IPS-20b (cell line): ENCODE measurements at regions not wholly inside any gene's neighbourhood (a gene's known extent, or its start where the extent isn't known, plus 50 kb on each side); places are given as distances from the start of the nearest gene placed in this dataset.
"Not testable (repeated sequence)": the region's sequence is repeated elsewhere in the genome, so short reads cannot be mapped to it uniquely, and the experiment has no call there.

Source experiments
- H3K27ac ChIP-seq: one replicate; pipeline ENCODE4 v1.5.1; 2013; ENCODE audit warnings: low read length
- H3K27me3 ChIP-seq: 2 replicates; pipeline ENCODE4 v1.6.1; 2013; ENCODE audit warnings: mild to moderate bottlenecking, low read length, inconsistent platforms; ENCODE audit not compliant: insufficient read depth
- H3K36me3 ChIP-seq: 2 replicates; pipeline ENCODE4 v1.6.1; 2013; ENCODE audit warnings: low read depth, mild to moderate bottlenecking, inconsistent platforms, low read length, moderate library complexity; ENCODE audit not compliant: insufficient read depth
- H3K4me1 ChIP-seq: 2 replicates; pipeline ENCODE4 v1.6.1; 2013; ENCODE audit warnings: mild to moderate bottlenecking, control low read depth, inconsistent platforms, low read length, moderate library complexity; ENCODE audit not compliant: insufficient read depth
- H3K4me3 ChIP-seq: 2 replicates; pipeline ENCODE4 v1.5.1; 2013; ENCODE audit warnings: mild to moderate bottlenecking, low read length, inconsistent platforms
- H3K9ac ChIP-seq: 2 replicates; pipeline ENCODE4 v1.6.1; 2013; ENCODE audit warnings: low read depth, mild to moderate bottlenecking, inconsistent platforms, low read length, moderate library complexity
- H3K9me3 ChIP-seq: 2 replicates; pipeline ENCODE4 v1.6.1; 2013; ENCODE audit warnings: mild to moderate bottlenecking, low read depth, low read length, inconsistent platforms; ENCODE audit not compliant: insufficient read depth

GRCh38 chr13:59034198-59034597 is 1129.5 kb downstream of the DIAPH3 start:
- Histone ChIP-seq H3K4me1 (peaks cover 6% of the 10 kb centered on the region; the same call in 1 of the 2 replicates), H3K4me3 (no peak overlapping the region), H3K9me3 (no peaks in the 10 kb centered on the region), H3K27ac (no peak overlapping the region), H3K27me3 (no peaks in the 10 kb centered on the region), H3K36me3 (no peaks in the 10 kb centered on the region), H3K9ac (no peak overlapping the region)

- peaks cover 13% of the 10 kb centered on the region; the same call in 1 of the 2 replicates for H3K4me1 ChIP-seq
- no peak overlapping the region for H3K27ac ChIP-seq
Observed at GRCh38 chr13:59038824-59039223, 1124.9 kb downstream of the DIAPH3 start.

DNA sequence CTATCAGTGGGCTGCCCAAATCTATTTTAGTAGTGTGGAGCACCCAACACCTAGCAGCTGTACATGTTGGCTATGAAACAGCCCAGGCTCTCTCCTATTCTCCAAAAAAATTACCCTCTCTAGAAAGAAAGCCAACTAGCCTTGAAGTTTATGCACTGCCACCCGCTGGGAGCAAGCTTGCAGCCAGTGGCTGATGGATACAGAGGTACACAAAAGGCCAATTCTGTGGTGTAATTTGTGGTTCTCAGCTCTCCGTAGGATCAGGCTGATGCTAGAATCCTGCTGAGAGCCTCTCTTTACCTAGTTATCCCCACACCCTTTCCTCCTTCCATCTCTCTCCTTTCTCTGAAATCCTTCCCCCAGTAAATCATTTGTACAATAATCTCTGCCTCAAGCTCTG is 1120.7 kb downstream of the DIAPH3 start:
- Histone ChIP-seq H3K36me3 (no peaks in the 10 kb centered on the region), H3K9ac (no peak overlapping the region), H3K27ac (no peak overlapping the region), H3K4me1 (peaks cover 9% of the 10 kb centered on the region; the same call in 1 of the 2 replicates), H3K9me3 (no peaks in the 10 kb centered on the region), H3K27me3 (no peaks in the 10 kb centered on the region), H3K4me3 (no peak overlapping the region)

More at GRCh38 chr13:59038824-59039223, 1124.9 kb downstream of the DIAPH3 start:
- Histone ChIP-seq H3K36me3 (no peaks in the 10 kb centered on the region), H3K9ac (no peak overlapping the region), H3K4me3 (no peak overlapping the region), H3K9me3 (no peaks in the 10 kb centered on the region), H3K27me3 (no peaks in the 10 kb centered on the region)

- peaks cover 5% of the 10 kb centered on the region; the same call in 1 of the 2 replicates for H3K4me1 ChIP-seq
- no peak overlapping the region for H3K27ac ChIP-seq
- no peaks in the 10 kb centered on the region for H3K27me3 ChIP-seq
- no peak overlapping the region for H3K9ac ChIP-seq
- H3K36me3 ChIP-seq: no peaks in the 10 kb centered on the region
- H3K4me3 ChIP-seq: no peak overlapping the region
- no peaks in the 10 kb centered on the region for H3K9me3 ChIP-seq
Observed at GRCh38 chr13:59047546-59047945, 1116.2 kb downstream of the DIAPH3 start.

DNA sequence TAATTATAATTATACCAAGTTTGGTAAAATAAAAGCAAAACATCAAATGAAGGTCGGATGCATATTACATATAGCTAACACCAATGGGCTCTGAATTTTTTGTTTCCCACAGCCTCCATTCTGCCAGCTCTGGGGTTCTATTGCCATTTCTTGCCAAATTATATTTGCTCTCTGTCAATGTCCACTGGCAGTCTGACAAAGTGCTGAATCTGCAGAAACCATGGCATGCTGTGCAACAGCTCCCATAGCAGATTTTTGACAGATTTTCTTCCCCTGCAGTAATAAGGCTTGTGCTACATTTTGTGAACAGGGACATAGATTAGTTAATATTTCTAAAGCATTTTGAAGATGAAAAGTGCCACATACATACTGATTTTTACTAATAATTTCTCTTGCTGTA is 1102.1 kb downstream of the DIAPH3 start:
- no peaks in the 10 kb centered on the region for H3K27me3 ChIP-seq
- no peaks in the 10 kb centered on the region for H3K4me1 ChIP-seq
- H3K4me3 ChIP-seq: no peak overlapping the region
- H3K9me3 ChIP-seq: no peaks in the 10 kb centered on the region
- no peak overlapping the region for H3K27ac ChIP-seq
- H3K36me3 ChIP-seq: no peaks in the 10 kb centered on the region
- no peak overlapping the region for H3K9ac ChIP-seq

DNA sequence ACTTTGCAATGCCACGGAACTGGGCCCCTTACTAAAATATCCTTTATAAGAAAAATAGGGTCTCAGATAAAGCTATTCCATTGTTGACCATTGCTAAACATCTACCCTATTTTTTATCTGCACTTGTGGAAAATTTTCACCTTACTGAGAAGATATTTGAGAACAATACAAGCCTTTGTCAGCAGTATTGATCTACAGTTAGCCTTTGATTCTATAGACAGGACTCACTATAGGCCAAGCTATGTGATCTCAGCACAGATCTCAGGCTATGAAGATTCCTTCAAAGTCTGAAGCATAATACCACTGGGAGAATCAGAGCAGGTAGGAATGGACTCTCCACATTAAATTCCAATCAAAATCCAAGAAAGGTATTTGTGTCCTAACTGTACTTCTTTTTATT is 1099.7 kb downstream of the DIAPH3 start:
- Histone ChIP-seq H3K9ac (no peak overlapping the region), H3K4me1 (no peaks in the 10 kb centered on the region), H3K4me3 (no peak overlapping the region), H3K9me3 (no peaks in the 10 kb centered on the region), H3K36me3 (no peaks in the 10 kb centered on the region), H3K27ac (no peak overlapping the region), H3K27me3 (no peaks in the 10 kb centered on the region)

DNA sequence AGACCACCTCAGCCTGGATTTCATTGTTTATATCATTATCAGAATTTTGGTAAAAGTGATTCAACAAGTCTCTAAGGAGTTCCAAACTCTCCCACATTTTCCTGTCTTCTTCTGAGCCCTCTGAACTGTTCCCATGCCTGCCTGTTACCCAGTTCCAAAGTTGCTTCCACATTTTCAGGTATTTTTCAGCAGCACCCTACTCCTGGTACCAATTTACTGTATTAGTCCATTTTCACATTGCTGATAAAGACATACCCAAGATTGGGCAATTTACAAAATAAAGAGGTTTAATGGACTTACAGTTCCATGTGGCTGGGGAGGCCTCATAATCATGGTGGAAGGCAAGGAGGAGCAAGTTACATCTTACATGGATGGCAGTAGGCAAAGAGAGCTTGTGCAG is 1087.3 kb downstream of the DIAPH3 start:
- not testable (repeated sequence) for H3K27me3 ChIP-seq, H3K9ac ChIP-seq, H3K27ac ChIP-seq, H3K36me3 ChIP-seq, H3K4me1 ChIP-seq, H3K4me3 ChIP-seq
- H3K9me3 ChIP-seq: peaks cover 17% of the 10 kb centered on the region

GRCh38 chr13:59086147-59086546 is 1077.6 kb downstream of the DIAPH3 start:
- no peak overlapping the region for H3K27ac ChIP-seq
- H3K36me3 ChIP-seq: no peaks in the 10 kb centered on the region
- H3K9me3 ChIP-seq: no peaks in the 10 kb centered on the region
- no peak overlapping the region for H3K9ac ChIP-seq
- H3K4me1 ChIP-seq: no peaks in the 10 kb centered on the region
- no peaks in the 10 kb centered on the region for H3K27me3 ChIP-seq
- H3K4me3 ChIP-seq: no peak overlapping the region

GRCh38 chr13:59088716-59089115 is 1075.0 kb downstream of the DIAPH3 start:
- H3K9ac ChIP-seq: no peak overlapping the region
- H3K9me3 ChIP-seq: no peaks in the 10 kb centered on the region
- H3K36me3 ChIP-seq: no peaks in the 10 kb centered on the region
- no peak overlapping the region for H3K4me3 ChIP-seq
- no peaks in the 10 kb centered on the region for H3K27me3 ChIP-seq
- H3K4me1 ChIP-seq: no peaks in the 10 kb centered on the region
- H3K27ac ChIP-seq: no peak overlapping the region

- H3K9ac ChIP-seq: no peak overlapping the region
- no peaks in the 10 kb centered on the region for H3K9me3 ChIP-seq
- H3K27ac ChIP-seq: no peak overlapping the region
- no peaks in the 10 kb centered on the region for H3K36me3 ChIP-seq
- H3K4me3 ChIP-seq: no peak overlapping the region
- no peaks in the 10 kb centered on the region for H3K4me1 ChIP-seq
- H3K27me3 ChIP-seq: no peaks in the 10 kb centered on the region
Observed at GRCh38 chr13:59094181-59094580, 1069.5 kb downstream of the DIAPH3 start.

DNA sequence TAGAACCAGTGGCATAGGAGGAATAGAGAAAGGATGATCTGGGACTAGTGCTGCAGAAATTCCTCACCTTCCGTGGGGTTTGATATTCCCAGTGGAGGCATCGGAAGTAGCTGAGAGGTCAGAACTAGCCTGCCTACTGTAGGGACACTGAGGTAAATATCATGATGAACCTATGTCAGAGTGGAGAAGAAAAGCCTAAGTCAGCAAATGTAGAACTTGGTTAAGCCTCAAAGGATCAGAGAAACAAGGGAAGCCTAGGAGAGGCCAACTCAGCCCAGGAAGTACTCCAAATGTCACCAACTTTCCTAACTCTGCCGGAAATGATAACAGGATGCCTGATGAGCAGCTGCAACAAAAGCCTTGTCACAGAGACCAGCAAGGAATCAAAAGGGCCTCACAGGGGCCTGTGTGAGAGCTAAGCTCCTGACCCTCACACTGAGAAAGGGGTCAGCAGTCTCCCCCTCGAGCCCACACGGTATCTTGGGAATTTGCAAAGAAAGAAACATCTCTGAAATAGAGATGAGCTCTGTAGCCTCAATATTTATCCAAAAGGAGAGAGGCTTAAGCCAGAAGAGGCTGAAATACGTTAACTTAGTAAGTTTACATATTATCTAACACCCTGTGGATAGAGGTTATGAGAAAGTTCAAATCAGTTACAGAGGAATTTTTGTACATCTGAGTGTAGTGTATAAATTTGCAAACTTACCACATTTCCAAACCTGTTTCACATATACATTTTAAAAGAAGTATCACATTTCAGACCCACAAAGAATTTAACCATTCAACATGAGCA is 1064.3 kb downstream of the DIAPH3 start:
- Histone ChIP-seq H3K27ac (no peak overlapping the region), H3K9me3 (no peaks in the 10 kb centered on the region), H3K4me3 (no peak overlapping the region), H3K4me1 (peaks cover 3% of the 10 kb centered on the region; the same call in 1 of the 2 replicates), H3K36me3 (no peaks in the 10 kb centered on the region), H3K27me3 (no peaks in the 10 kb centered on the region), H3K9ac (no peak overlapping the region)

DNA sequence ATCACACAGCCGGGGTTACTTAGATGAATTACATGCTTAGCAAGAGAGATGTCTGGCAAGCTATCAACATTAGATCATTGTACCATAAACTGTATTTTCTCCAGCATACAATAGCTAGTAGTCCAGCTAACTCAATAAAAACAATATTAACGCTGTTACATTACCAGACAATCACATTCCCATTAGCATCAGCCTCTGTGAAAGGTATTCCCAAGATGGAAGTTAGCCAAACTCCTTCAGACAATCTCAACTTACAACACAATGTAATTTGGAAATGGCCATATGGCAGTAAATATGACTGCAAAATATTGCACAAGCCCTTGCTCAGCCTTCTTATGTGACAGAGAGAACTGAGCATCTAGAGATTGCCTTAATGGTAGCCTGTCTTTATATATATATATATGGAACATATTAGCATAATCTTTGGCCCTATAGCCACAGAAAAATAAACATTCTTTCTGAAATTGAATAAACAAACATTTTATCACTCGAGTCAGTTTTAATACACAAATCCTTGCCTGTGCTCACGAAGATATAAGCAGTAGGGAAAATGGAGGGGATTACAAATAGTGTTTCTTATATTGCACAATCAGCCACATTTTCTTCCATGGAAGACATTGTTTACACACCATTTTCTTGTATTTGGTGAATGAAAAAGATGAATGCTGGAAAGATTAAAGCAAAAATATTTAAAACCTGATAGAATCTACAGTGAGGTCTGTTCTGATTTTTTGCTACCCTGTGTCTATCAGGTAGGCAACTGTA is 1060.5 kb downstream of the DIAPH3 start:
- Histone ChIP-seq H3K27ac (no peak overlapping the region), H3K27me3 (no peaks in the 10 kb centered on the region), H3K9ac (no peak overlapping the region), H3K36me3 (no peaks in the 10 kb centered on the region), H3K4me3 (no peak overlapping the region), H3K4me1 (peaks cover 3% of the 10 kb centered on the region; the same call in 1 of the 2 replicates), H3K9me3 (peaks cover 3% of the 10 kb centered on the region; the same call in 1 of the 2 replicates)
